ENCODE measurements at regions not wholly inside any gene's neighbourhood (a gene's known extent, or its start where the extent isn't known, plus 50 kb on each side); places are given as distances from the start of the nearest gene placed in this dataset.

- peaks cover 0 to 11% (median 0%) of the 10 kb centered on the region in 3 donors for H3K9me3 ChIP-seq (ENCODE audit: control insufficient read depth in 2 of 3, insufficient read depth in 1 of 3, low read length in 3 of 3)
- no peak for DNase-seq
- H3K27me3 ChIP-seq (ENCODE audit: control insufficient read depth, insufficient read depth, low read length) = no peaks in the 10 kb centered on the region
- H3K36me3 ChIP-seq (ENCODE audit: control insufficient read depth in 2 of 3, insufficient read depth in 3 of 3, low read length in 3 of 3) = no peaks in the 10 kb centered on the region
- no peak overlapping the region for H3K27ac ChIP-seq (ENCODE audit: low read depth in 2 of 2, low read length in 2 of 2)
- H3K4me3 ChIP-seq (ENCODE audit: low read length in 3 of 3) = no peak overlapping the region
- H3K4me1 ChIP-seq (ENCODE audit: control insufficient read depth in 2 of 3, insufficient read depth in 2 of 3, low read depth in 1 of 3, low read length in 3 of 3) = no peaks in the 10 kb centered on the region
- intact Hi-C loops (cut with DNase I) = no loop called here
- TF ChIP-seq CTCF (IDR thresholded peaks at IDR 0.05; ENCODE audit: borderline replicate concordance, extremely low read depth, insufficient read depth) = no peak
- no peak overlapping the region for H3K9ac ChIP-seq (ENCODE audit: low read length in 3 of 3)
- no peak for FAIRE-seq
Observed at GRCh38 chr7:156043416-156044178, 231.3 kb upstream of the SHH start.

- no peaks in the 10 kb centered on the region for H3K36me3 ChIP-seq (ENCODE audit: control insufficient read depth in 2 of 3, insufficient read depth in 3 of 3, low read length in 3 of 3)
- no peaks in the 10 kb centered on the region for H3K4me1 ChIP-seq (ENCODE audit: control insufficient read depth in 2 of 3, insufficient read depth in 2 of 3, low read depth in 1 of 3, low read length in 3 of 3)
- H3K4me3 ChIP-seq (ENCODE audit: low read length in 3 of 3) = no peak overlapping the region
- no peaks in the 10 kb centered on the region for H3K27me3 ChIP-seq (ENCODE audit: control insufficient read depth, insufficient read depth, low read length)
- no peaks in the 10 kb centered on the region for H3K9me3 ChIP-seq (ENCODE audit: control insufficient read depth in 2 of 3, insufficient read depth in 1 of 3, low read length in 3 of 3)
- DNase-seq (no peak), FAIRE-seq (no peak)
- H3K27ac ChIP-seq (ENCODE audit: low read depth in 2 of 2, low read length in 2 of 2) = no peak overlapping the region
- intact Hi-C loops (cut with DNase I) = no loop called here
- no peak for TF ChIP-seq CTCF (IDR thresholded peaks at IDR 0.05; ENCODE audit: borderline replicate concordance, extremely low read depth, insufficient read depth)
- no peak overlapping the region for H3K9ac ChIP-seq (ENCODE audit: low read length in 3 of 3)
Observed at GRCh38 chr7:156041398-156041797, 229.1 kb upstream of the SHH start.

- TF ChIP-seq CTCF (IDR thresholded peaks at IDR 0.05; ENCODE audit: borderline replicate concordance, extremely low read depth, insufficient read depth) = no peak
- Histone ChIP-seq H3K4me3 (ENCODE audit: low read length in 3 of 3) (no peak overlapping the region), H3K27me3 (ENCODE audit: control insufficient read depth, insufficient read depth, low read length) (no peaks in the 10 kb centered on the region), H3K9me3 (ENCODE audit: control insufficient read depth in 2 of 3, insufficient read depth in 1 of 3, low read length in 3 of 3) (no peaks in the 10 kb centered on the region), H3K4me1 (ENCODE audit: control insufficient read depth in 2 of 3, insufficient read depth in 2 of 3, low read depth in 1 of 3, low read length in 3 of 3) (no peaks in the 10 kb centered on the region), H3K27ac (ENCODE audit: low read depth in 2 of 2, low read length in 2 of 2) (no peak overlapping the region), H3K9ac (ENCODE audit: low read length in 3 of 3) (no peak overlapping the region), H3K36me3 (ENCODE audit: control insufficient read depth in 2 of 3, insufficient read depth in 3 of 3, low read length in 3 of 3) (no peaks in the 10 kb centered on the region)
- no peak for DNase-seq
- intact Hi-C loops (cut with DNase I) = no loop called here
- FAIRE-seq = no peak
Observed at GRCh38 chr7:156039971-156040677, 227.9 kb upstream of the SHH start.

Measured in kidney (tissue), 13 donors.